GM18909 (cell line): ENCODE measurements at regions not wholly inside any gene's neighbourhood (a gene's known extent, or its start where the extent isn't known, plus 50 kb on each side); places are given as distances from the start of the nearest gene placed in this dataset.

Experiments used
- ATAC-seq: cut with Tn5 transposase; IDR thresholded peaks from one replicate; pipeline ENCODE4 v1.9.1; 2021; ENCODE audit warnings: mild to moderate bottlenecking; ENCODE audit not compliant: unreplicated experiment, poor library complexity

DNA sequence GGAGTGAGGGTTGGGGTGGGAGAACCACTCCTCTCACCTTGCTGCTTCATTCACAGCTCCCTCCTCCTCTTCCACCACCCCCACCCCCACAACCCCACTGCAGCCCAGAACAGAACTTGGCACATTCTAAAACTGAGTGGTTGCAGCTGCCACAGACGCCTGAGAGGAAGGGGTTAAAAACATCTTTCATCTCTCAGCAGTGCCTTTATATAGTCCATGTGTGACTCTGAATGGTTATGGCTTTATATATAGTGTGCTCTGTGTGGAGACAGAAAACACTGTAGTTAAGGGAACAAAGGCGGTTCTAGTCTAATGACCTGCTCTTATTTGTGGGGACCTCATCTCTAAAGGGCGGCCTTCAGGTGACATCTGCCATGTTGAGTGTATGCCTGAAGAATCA is 144.8 kb downstream of the BCOR start:
- ATAC-seq = no peak

DNA sequence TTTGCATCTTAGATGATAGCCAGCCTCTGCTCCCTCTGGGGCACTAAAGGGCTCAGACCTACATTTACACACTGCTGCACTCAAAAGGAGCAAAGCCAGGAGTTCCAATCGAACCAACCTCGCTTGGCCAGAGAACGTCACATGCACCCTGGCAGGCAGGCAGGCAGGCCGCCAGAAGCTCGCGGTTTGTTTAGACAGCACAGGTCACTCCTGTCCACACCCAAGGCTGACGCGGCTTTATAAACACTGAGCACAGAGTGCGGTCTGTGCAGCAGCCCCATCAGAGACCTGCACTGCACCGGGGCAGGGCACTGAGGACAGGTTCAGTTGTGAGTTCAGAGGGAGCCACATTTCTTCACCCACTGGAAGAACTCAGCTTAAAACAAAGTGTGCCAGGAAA is 143.9 kb downstream of the BCOR start:
- no peak for ATAC-seq

- no peak for ATAC-seq
Observed at GRCh38 chrX:39954851-39955250, 142.9 kb downstream of the BCOR start.

GRCh38 chrX:39955625-39956024 is 142.1 kb downstream of the BCOR start:
- no peak for ATAC-seq

DNA sequence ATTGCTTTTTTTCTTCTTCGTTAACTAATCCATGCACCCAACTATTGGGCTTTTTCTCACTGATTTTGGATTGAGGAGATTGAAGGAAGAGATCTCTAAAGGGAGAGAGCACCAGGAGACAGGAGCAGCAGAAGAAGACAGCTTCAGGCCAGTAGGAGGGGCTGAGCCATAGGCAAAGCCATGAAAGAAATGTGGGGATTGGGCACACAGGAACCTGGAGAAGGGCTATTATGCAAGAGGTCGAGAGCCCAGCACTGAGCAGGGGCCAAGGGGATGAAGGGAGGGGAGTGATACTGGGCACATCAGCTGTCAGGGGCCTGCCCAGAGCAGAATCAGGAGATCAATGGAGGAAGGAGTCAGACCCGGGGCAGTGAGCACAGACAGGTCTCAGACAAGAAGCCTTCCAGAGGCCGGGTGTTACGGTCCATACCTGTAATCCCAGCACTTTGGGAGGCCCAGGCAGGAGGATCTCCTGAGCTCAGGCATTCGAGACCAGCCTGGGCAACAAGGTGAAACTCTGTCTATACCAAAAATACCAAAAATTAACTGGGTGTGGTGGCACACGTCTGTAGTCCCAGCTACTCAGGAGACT is 140.9 kb downstream of the BCOR start:
- no peak for ATAC-seq

DNA sequence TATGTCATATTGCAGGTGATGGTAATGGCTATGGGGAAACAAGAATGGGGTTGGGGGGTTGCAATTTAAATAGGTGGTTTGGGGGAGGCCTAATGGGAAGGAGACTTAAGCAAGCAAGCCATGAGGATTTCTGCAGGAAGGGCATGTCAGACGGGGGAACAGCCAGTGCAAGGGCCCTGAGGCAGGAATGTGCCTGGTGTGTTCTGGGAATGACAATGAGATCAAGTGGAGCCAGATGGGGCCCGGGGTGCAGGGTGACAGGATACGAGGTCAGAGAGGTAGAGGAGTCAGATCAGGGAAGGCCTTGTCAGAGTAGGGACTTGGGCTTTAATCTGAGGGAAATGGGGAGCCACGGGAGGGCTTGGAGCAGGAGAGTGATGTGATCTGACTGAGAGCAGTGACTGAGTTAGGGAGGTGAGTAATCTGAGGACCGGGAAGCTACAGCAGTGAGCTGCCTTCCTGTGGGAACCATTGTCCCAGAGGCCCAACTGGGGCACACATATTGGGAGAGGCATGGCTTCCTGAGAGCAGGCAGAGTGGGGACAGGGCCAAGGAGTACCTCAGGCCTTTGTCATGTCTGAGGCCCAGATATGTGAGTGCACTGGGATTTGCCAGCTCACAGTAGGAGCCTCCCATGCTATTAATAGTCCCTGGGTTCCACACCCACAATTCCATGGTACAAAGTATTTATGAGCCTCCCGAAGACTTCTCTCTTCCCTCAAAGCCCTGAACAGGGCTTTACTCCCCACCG is 139.8 kb downstream of the BCOR start:
- no peak for ATAC-seq

DNA sequence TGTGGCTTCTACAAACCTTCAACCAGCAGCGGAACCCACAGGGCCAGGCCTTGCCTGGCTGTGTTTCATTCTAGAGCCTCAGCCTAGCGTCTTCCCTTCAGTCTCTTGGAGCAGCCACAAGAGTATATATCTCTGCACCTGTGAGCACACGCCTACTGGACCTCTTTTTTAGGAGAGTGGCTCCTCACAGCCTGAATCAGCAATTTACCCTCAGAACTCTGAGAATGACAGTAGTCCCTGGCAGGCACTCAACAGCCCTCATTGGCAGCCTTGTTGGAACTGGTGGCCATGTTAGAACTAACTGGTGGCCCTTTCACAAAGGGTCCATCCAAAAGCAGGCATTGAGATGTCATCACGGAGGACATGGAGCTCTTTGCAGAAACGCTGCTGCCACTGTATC is 138.9 kb downstream of the BCOR start:
- ATAC-seq = no peak

DNA sequence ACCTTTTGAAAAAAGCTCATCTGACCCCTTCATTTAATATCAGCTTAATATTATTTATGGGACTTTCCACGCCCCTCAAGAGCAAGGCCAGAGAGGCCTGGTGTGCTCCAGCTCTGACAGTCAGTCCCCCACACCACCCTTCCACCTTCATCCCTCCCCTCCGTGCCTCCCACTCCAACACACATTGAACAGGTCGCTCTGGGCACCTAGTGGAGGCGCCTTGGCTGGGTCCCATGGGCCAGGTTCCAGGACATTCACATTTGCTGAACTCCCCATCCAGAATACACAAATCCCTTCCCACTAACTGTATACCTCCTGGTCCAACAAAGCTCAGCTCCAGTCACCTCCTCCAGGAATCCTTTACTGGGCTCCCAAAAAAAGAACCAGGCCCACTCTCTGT is 137.5 kb downstream of the BCOR start:
- no peak for ATAC-seq

- no peak for ATAC-seq
Observed at GRCh38 chrX:39961441-39961840, 136.3 kb downstream of the BCOR start.

- no peak for ATAC-seq
Observed at GRCh38 chrX:39965051-39965573, 132.6 kb downstream of the BCOR start.

DNA sequence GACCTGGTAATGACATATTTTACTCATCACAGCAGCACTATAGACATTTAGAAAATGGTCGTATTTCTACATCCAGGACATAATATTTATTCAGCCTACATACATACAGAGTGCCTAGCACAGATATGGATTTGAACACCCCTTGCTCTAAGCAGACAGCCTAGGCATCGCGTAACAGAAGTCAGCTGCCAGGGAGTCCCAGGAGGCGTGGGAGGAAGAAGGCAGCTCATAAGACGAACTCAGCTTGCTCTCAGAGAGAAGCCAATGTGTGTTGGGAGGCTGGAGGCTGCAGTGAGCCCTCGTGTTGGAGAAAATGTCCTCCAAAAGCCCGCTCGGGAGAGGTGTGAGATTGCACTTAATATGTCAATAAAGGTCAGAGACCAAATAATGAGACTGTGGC is 131.6 kb downstream of the BCOR start:
- ATAC-seq = no peak

DNA sequence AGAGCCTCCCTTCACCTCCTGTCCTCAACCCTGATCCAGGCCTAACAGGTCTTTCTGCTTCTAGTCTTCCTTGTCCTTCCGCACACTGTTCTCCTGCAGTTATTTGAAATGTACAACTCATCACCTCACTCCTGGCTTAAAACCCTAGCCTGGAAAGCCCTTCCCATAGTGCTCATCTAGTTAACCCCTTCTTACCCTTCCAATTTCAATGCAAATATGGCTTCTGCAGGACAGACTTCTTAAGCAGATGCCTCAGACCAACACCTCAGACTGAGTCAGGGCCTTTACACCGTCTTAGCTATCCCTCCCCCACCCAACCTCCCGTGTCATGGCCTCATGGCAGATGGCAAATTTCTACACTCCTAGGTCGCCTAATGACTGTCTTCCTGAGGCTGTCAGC is 130.4 kb downstream of the BCOR start:
- no peak for ATAC-seq

DNA sequence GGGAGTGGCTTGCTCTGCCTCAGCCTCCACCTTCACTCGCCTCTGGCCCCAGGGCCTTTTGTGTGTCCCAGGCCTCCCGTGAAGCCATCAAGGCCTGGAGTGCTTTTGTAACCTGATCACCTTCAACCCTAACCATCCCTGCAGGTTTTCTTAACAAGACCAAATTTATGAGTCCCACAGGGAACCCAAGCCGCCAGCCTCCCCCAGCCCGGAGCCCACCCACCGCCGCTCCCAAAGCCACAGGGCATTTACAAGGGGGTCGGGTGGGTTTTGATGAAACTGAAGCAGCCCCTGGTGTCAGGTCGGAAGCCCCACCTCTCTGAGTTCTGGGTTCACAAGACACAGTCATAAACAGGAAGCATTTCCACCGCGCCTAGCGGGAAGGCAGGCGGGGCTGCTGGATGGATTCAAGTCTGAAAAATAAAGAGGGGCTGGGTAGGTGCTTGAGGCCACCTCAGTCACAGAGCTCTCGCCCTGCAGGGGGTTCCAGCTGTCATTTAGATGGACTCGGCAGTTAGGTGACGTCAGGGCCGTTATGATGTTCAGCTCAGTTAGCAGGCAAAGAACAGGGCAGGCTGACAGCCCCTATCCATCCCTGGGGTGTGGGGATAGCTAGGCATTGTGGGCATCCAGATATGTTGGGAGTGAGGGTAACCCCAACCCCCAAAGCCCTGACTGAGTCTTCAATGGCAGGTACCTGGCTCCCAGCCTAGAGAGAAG is 128.5 kb downstream of the BCOR start:
- ATAC-seq = no peak

GRCh38 chrX:39969819-39970504 is 127.8 kb downstream of the BCOR start:
- no peak for ATAC-seq

GRCh38 chrX:39971760-39972159 is 126.0 kb downstream of the BCOR start:
- no peak for ATAC-seq

DNA sequence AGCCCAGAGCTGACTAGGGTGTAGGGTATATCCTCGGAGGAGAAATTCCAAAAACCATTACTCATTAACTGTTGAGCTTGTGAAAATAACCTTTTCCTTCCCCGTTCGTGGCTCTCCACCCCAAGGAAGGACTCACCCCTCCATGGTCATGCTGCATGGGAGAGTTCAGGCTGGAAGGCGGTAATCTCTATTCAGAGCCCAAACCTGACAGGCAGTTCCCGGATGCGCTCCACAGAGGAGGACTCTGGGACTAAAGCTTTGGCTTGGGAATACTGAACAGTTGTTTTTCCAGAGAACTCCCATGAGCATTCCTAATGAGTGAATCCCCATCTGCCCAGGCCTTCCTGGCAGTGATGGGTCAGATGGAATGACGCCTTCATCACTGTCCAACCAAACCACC is 125.4 kb downstream of the BCOR start:
- ATAC-seq = no peak

DNA sequence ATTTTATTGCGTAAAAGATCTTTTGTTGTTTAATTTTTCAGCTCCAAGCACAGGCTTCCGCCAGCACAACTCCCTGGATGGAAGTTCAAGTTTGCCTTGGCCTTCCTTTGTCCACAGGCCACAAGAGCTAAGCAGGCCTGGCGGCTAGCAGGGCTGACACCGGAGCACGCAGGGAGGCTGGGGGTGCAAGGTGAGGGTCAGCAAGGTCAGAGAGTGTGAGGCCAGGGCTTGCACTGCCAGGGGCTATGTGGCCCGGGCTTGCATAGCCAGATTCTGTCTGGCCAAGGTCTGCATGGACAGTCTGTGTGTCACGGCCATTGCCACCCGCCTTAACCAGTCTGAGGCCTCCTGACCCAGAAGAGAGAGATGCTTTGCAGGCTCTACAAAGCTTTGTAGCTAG is 123.9 kb downstream of the BCOR start:
- no peak for ATAC-seq

- no peak for ATAC-seq
Observed at GRCh38 chrX:39974270-39974669, 123.5 kb downstream of the BCOR start.

GRCh38 chrX:39975101-39975925 is 122.4 kb downstream of the BCOR start:
- ATAC-seq = no peak

GRCh38 chrX:39981946-39982345 is 115.8 kb downstream of the BCOR start:
- ATAC-seq = no peak
